Heart left ventricle (tissue), 13 donors: ENCODE measurements at regions not wholly inside any gene's neighbourhood (a gene's known extent, or its start where the extent isn't known, plus 50 kb on each side); places are given as distances from the start of the nearest gene placed in this dataset.

Source experiments
- CTCF ChIP-seq, 12 donors: fragments of 200-600 bp; sonication (generic) in 4 of 12; IDR thresholded peaks; one replicate each; pipeline versions ENCODE4 v1.5.0 to v1.8.0; 2018 to 2022; ENCODE audit warnings: antibody characterized with exemption in 12 of 12, mild to moderate bottlenecking in 5 of 12
- POLR2A ChIP-seq, 2 donors: fragments of 450-650 bp; IDR thresholded peaks; one replicate each; pipeline ENCODE4 v1.6.1; 2017; ENCODE audit warnings: antibody characterized with exemption in 2 of 2, mild to moderate bottlenecking in 2 of 2, moderate library complexity in 2 of 2
- donor health status: ischemic (EF 13 %, LVEDD 7.1; RV severe dilation, severe dysfunction).
- donor health status: DM: no; HTN: yes; CAD: no.
- donor health status: DM: no; HTN: no; CAD: no.
- donor health status: ischemic (EF 25% LVEDD 6.9; RV normal size, moderate dysfunction).
- donor health status: ischemic (EF 25% LVEDD 5.7; RV mildly dilated, moderate dysfunction).
- donor health status: ischemic (EF 35%, LVEDD 5.7; RV mildly dilated, moderate dysfunction).
- donor health status: nonischemic (EF 11% LVEDD 7.7; RV severe dilation, severe dysfunction).
- donor health status: DM: yes; HTN: yes; CAD: no.
- donor health status: PGD.
- donor health status: ischemic (EF 29% LVEDD 5.4; RV normal size, mild dysfunction).
- donor health status: nonischemic (EF 23%, LVEDD 6.1; RV moderate dilation, normal function).

GRCh38 chr5:35404701-35405100 is 174.4 kb upstream of the PRLR start:
- TF ChIP-seq CTCF (IDR thresholded peaks at IDR 0.05) (no peak), POLR2A (IDR thresholded peaks at IDR 0.05) (no peak)
